Non-pigmented ciliary epithelial cell (primary cell): ENCODE measurements at regions not wholly inside any gene's neighbourhood (a gene's known extent, or its start where the extent isn't known, plus 50 kb on each side); places are given as distances from the start of the nearest gene placed in this dataset.
A peak's percentile ranks its signal among the peaks of the same experiment; 100 is the strongest.

ENCODE experiments used
- DNase-seq: peaks from one replicate; pipeline ENCODE4 v3.0.0-alpha.2; 2010; ENCODE audit warnings: low read depth

DNA sequence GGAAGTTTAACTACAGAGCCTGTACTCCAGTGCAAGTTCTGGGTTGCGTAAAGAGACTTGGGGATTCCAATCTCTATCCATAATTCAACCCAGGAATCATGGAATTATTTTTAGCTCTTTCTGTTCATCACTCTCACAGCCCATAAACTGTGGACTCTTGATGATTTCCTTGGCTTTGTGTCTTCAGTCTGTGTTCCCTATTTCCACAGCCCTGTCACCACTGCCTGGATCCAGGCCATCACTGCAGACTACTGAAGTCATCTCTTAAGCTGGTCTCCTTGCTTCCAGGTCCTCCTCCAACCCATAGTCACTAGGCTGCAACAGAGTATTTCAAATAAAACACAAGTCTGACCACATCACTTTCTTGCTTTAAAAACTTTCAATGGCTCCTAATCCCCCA lies 211.7 kb downstream of the PLK2 start:
- DNase-seq: no peak

DNA sequence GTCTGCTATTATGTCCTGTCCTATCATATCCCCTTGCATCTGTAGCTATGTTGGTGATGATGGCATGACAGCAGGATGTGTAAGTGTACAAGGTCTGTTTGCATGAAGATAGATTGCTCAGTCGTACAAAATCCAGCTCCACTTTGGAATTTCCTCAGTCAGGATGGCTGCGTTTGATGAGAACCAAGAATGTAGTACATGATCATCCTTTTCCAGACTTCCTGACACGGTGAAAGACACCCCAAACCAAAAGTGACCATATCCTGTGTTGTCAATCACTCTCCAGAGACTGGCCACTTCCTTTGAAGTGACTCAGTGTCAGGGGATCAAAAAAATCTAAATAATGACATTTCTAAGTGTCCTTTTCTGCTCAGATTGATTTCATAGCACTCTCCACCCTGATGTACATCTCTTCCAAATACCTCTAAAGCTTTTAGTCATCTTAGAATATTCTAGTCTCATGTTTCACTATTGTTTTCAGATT lies 213.4 kb downstream of the PLK2 start:
- no peak for DNase-seq

DNA sequence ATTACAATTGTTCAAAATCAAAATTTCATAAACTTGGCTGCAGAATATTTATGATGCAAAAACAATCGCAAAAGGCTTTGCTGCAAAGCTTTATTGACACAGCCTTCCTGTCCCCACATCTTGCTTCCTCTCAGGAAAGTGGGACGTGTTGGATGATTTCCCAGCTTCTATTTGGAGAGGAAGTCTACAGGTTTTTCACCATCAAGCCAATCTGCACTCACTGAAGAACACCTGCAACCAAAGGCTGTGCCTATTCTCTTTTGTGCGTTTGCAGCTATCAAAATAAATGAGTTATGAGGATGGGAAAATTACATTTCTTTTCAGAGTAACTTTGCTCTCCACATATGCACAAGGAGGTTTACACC lies 214.4 kb downstream of the PLK2 start:
- no peak for DNase-seq

DNA sequence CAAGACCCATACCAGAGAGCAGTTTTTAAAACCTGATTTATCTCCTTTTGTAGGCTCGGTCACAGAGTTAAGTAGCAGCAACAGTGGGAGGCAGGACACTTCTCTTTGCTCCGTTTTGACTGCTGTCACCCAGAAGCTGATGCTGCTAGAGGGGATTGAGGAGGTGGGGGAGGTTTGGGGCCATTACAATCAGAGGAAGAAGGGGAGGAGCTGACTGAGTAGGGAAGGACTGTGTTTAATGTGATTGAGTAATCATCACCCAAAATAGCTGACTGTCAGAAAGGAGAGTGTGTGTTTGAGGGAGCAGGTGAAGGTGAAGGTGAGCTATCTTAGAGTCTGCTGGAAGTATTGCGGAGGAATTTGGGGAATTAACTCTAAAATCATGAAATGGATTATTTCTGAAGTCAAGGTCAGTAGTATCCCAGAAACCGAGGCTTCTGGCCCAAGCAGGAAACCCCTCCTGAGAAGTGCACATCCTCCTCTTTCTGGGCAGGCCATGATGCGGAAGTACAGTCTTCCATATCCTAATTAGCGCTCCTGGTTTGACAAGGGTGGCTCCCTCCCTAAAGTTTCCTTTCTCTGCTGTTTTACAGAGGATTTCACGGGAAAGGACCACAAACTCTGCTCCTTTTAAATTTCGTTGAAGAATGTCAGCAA lies 214.9 kb downstream of the PLK2 start:
- no peak for DNase-seq

DNA sequence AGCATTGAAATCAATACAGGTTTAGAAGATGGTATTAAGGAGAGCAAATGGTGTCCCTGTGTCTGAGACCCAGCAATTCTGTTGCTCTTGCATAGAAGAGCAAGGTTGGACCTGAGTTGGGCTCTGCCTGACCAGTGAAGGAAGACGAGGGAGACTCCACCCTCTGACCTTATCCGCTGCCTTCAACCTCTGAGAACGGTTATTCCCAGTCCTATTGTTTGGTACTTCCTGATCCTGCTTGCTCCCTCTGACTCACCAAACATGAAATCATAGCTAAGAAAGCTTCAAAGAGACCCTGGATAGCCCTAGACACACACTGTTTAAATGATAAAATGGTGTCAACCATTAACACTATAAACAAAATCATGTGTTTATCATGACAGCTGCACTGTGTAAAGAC lies 218.5 kb downstream of the PLK2 start:
- DNase-seq: no peak

DNA sequence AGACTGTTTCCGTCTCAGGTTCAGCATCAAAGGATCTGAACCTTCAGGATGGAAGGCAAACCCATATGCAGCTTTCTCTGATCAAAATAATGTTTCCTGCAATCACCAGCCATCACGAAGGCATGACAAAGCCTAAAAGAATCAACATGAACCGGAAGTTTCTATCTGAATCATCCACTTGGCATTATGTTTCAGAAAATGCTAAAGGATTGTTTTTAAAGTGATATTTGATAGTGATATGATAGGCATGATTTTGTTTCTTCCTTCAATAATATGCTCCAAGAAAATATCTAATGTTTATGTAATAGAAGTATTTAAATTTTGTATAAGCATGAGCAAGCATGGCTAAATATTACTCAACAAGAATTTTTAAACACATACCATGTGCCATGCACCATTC lies 219.6 kb downstream of the PLK2 start:
- DNase-seq: peak; percentile 51

DNA sequence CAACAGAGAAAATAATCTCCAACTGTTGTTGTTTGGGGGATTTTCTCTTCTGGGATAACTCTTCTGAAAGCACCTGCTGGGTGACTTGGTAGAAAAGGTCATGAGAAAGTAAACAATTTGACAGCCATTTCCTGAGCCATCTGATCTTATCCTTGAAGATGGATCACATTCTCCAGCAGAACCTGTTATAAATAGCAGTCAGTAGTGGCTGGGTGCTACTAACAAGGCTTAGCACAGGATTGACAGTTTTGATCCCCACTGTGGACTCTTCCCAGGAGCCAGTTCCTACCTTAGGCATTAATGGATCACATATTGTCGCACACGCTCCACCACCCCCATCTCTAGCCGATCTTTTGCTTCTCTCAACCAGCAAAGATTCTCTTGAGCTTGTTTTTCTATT lies 220.2 kb downstream of the PLK2 start:
- no peak for DNase-seq

DNA sequence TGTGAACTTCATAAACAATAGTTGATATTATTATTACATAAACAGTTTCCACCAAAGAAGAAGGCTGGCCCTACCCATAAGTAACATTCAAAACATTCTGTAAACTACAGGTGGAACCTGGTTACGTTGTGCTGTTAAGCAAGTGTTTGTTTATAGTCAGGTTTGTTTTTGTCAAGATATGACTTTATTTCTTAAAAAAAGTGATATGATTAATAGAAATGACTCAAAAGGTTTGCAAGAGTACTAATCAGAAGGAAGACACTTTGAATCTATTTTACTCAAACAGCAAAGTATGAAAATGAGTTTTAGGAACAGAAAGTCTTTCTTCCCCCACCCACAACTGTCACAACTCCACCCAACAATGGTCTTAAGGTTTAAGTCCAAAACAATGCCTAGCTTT lies 220.8 kb downstream of the PLK2 start:
- DNase-seq: no peak

DNA sequence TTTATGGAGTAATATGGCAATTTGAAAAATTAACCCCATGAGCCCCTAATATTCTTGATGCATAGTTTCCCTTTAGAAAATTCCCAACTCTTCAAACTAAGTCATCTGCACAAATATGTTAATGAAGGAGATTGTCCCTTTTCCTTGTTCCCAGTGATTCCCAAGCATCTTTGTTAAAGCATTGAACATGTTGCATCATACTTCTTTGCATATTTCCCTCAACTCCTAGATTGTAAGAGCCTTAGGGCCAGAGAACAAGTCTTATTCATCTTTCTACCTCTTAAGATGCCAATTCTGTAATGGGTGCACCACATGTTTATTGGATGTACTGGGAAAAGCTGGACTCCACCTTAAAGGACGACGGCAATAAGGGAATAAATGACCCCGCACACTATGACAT lies 223.4 kb downstream of the PLK2 start:
- DNase-seq: no peak

DNA sequence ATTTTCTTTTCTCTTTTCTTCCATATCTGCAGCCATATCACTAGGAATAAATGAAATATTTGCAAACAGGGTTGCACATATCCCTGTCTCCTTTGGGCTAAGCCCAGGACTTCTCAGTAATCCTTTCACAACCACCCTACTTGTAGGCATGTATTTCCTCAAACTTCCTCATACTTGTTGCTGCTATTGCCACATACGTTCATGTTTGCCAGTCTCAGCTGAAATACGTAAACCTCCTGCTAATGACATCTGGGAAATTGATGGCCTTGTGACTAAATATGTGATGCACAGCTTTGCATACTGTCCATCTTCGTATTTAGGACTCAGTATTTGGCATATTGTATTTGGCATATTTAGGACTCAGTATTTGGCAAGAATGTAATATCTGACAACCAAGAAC lies 224.6 kb downstream of the PLK2 start:
- no peak for DNase-seq

DNA sequence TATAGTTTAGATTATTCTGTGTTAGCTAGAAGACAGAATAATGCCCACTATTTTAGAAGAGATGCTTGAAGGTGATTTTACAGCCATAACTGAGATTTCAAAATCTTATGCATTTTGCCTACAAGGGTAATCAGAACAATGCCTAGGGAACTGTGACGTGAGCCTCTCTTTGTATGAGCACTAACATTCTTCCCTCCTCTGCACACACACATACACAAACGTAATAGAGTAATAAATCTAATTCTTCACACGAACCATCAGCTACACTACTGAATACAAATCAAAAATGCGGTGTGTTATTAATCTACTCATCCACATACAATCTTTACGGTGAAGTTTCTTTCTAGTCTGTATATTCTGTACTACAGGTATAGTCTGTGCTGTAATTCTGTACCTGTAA lies 227.8 kb downstream of the PLK2 start:
- no peak for DNase-seq

DNA sequence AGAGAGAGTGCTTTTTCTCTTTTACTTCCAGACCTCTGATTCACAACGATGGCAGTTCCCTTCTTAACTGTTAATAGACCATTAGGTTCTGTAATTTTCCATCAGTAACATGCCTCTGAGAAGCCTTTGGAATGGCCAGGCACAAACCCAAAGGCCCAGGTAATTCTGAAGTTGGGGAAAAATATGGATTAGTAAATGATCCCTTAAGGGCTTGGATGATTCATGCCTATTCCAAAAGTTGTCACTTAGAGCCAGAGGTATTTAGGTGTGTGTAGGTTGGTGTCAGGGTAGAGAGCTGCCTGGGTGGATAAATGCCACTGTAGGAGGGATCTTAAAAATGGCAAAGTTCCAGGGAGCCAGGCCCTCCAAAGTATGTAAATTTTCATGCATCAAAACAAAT lies 228.8 kb downstream of the PLK2 start:
- DNase-seq: no peak

DNA sequence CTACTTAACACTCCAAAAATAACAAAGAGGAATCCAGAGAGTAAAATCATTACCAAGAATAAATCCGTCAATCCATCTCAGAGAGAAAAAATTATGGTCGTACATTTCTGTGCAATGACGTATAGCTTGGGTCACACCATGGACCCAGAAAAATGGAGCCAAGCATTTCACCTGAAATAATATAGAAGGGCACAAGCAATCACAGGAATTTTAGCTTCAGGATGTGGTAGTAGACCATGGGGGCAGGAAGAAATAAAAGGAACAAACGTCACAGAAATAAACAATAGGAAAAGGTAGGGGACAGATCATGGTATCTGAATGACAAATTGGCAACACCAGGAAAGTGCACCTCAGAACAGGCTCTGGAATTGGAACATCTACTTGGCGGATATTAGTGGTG lies 231.0 kb downstream of the PLK2 start:
- no peak for DNase-seq

DNA sequence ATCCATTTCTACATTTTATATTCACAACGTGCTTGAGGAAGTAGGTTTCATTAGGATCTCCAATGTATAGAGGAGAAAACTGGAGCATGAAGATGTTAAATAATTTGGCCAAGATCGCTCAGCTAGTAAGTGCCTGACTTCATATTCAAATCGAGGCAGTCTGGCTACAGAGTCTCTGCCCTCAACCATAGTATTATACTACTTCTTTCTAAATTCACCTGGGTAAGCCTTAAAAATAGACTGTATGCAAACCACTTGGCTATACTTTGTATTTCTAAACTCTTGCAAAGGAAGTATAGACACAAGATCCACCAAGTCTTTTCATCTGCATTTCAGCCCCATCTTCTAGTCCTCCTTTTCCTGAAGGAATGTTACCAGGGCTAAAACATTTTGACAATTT lies 232.0 kb downstream of the PLK2 start:
- no peak for DNase-seq

DNA sequence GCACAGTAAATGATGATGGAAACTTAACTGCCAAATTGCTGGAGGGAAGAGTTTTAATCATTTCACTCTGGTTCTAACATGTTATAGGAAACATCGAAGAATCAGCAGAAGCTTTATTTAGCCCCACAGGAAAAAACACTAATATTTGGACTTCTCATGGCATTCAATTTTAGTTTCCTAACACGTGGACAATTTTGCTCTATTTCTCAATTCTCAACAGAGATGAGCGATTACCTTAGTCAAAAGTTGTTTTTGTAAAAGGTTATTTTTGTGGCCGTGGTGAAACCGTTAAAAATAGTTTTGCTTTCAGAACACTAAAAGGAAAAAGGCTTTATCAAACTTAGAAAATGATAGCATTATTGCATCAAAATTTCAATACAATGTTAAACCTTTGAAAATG lies 235.2 kb downstream of the PLK2 start:
- no peak for DNase-seq

DNA sequence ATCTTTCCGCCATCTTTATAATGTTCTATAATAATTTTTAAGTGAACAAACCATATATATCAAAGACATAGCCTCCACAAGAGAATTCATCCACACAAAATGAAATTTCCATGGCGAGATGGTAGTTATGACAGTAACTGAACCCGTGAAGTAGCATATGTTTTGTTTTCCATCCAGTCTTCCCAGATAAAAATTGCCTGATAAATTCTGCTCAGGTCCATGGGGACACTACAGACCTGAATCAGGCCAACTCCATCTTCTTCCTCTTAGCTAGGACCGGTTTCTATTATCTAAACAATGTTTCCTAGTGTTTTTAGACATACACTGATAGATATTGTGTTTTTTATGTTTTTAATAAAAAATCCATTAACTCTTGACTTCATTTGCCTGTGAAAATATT lies 235.7 kb downstream of the PLK2 start:
- no peak for DNase-seq

DNA sequence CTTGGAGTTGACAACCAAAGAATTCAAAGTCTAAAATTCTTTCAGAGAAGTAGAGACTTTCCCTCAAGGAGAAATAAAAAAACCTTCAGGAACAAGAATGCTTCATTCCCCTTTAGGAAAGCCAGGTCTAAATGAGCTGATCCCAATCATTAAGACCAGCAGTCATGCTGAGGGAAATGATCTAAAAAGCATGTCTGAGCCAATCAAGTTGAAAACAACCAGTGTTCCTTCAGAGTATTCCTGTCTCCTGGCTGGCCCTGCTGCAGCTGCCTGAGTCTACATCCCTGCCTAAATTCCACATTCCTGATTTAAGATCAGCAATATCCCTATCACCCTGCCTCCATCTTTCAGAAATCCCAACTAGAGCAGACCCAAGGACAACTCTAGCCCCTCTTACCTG lies 244.5 kb downstream of the PLK2 start:
- DNase-seq: no peak

DNA sequence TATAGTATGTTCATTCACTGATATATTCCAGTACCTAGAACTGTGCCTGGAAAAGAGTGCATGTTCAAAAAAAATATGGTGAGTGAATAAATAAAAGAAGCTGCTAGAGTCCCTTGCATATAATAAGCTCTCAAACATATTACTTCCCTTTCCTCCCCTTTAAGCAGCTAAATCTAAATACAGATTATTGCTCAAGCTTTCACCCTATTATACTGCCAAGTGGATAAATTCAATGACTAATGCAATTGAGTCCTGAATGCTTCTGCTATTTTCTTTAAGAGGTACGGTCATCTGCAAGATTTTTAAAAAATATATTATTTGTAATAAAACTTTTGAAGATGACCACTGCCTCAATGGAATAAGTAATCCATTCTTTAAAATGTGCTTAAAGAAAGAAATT lies 248.4 kb downstream of the PLK2 start:
- no peak for DNase-seq

DNA sequence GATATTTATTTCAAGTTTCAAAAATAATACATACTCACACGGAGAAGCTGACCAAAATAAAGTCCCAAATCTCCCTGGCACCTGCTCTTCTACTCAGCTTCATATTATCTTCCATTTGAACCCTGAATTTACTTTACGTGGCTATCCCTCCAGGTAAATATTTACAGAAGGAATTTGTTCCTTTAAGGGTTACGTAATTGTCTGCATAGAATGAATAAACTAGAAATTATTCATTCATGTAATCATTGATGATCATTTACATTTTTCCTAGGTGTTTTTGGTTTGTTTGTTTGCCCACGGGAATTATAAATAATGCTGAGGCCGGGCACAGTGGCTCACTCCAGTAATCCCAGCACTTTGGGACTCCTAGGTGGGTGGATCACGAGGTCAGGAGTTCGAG lies 251.2 kb downstream of the PLK2 start:
- no peak for DNase-seq

DNA sequence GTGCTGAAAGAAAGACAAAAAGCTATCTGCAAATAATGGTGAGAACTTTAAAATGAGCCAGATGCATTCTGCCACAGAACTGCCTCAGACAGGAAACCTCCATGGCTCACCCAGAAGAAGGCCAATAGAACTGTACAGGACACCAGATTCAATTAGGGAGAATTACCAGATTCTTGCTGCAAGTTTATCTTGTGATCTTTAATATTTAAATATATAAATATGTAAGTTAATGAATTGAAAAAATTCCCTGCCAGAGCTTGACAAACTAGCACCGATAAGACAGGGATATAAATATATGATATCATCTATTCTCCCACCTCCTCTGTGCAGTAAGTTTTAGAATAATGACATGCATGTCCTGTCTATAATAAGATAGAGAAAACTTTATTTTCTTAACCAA lies 252.8 kb downstream of the PLK2 start:
- DNase-seq: no peak

DNA sequence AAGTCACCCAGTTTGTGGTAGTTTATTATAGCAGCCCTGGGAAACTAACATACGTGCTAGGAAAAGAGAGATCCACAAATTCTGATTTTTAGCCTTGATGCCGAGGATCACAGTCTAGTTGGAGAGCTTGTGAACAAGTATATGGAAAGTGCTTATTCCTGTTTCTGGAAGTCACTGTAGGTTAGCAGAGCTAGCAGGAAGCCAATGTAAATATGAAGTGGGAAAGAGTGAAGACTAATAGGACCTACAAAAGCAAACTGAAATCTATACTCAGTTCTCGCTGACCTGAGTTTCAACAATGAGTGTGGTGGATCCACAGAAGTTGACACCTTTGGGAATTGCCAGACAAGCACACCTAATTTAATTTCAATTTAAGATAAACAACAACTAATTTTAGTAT lies 254.9 kb downstream of the PLK2 start:
- DNase-seq: no peak

DNA sequence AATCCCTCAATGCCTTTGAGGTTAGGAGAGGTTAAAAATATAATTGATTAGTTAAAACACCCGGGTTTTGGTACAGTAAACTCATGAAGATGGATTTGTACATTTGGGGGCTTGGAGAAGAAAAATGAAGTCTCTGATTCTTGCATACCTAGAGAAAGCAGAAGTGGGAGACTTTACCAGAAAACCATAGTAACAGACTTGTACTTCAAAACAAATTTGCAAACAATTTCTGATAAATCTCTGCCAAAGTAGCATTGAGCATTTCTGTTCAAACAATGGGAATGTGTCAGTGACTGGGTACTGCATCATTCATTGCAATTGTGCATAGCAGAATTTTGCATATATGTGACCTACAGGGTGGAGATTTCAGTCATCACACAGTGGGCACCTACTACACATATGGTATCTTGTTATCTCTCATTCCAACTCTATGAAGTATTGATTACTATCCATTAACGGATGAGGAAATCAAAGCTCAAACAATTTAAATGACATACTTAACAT lies 256.9 kb downstream of the PLK2 start:
- DNase-seq: no peak

DNA sequence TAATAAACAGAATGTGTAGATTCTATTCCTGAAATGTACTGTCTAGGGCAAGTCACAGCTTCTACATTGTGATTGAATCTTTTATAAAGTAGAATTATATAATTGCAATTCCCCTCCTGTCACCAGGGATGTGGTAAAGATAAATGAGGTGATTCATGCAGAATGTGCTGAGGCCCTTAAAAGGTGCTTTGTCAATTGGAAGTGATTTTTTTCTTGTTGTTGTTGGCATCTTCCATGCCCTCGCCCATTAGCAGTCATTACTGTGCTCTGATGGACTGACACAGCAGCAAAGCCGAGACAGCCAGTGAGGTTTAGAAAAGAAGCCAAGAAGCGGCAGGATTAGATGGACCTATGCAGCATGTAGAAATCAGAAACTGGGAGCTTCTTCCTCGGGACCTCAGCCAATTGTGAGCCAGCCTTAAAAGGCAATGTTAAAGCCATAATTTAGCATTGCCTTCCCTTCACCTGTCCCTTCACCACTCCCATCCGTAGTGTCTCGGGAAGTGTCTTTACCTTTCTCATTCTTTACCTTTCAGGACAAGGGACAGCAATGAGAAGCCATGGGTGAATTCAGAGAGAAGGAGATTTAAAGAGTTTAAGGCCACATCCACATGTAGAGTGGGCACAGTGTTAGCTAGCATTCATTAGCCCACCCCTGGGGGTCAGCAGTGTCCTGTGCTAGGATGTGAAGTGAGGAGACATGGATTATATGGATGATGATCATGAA lies 257.8 kb downstream of the PLK2 start:
- DNase-seq: no peak

DNA sequence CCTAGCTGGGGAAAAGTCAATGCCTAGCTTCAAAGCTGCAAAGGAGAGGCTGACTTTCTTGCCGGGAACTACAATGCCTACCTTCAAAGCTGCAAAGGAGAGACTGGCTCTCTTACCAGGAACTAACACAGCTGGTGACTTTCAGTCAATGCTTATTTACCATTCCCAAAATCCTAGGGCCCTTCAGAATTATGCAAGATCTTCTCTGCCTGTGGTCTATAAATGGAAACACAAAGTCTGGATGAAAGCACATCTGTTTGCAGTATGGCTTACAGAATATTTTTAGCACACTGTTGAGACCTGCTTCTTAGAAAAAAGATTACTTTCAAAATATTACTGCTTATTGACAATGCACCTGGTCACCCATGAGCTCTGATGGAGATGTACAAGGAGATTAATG lies 259.4 kb downstream of the PLK2 start:
- DNase-seq: no peak
